Suppressor macrophage treated with lipopolysaccharide for 1 hour (primary cell): ENCODE measurements at regions not wholly inside any gene's neighbourhood (a gene's known extent, or its start where the extent isn't known, plus 50 kb on each side); places are given as distances from the start of the nearest gene placed in this dataset.
A peak's percentile ranks its signal among the peaks of the same experiment; 100 is the strongest.
"Not testable (repeated sequence)": the region's sequence is repeated elsewhere in the genome, so short reads cannot be mapped to it uniquely, and the experiment has no call there.

ENCODE experiments used
- DNase-seq, 3 donors: peaks; one replicate each; pipeline ENCODE4 v3.0.0-alpha.2; 2020 to 2022

DNA sequence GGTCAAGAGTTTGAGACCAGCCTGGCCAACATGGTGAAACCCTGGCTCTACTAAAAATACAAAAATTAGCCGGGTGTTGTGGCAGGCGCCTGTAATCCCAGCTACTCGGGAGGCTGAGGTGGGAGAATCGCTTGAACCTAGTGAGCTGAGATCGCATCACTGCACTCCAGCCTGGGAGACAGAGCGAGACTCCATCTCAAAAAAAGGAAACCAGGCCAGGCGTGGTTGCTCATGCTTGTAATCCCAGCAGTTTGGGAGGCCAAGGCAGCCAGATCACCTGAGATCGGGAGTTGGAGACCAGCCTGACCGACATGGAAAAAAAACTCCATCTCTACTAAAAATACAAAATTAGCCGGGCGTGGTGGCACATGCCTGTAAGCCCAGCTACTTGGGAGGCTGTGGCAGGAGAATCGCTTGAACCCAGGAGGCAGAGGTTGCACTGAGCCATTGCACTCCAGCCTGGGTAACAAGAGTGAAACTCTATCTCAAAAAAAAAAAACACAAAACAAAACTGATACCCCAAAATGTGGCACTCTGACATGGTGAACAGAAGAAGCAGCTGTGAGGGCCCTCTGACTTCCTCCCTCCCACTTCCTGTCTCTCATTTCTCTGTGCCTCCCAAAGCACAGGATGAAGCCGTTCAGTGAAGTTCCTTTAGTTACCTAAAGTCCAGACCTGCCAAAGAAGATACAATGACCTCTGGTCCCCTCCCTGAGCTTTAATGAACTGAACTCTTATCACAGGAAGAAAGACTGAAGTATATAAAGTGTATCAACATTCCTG is 93.2 kb upstream of the GRIN2A start:
- DNase-seq, result not testable (repeated sequence)

DNA sequence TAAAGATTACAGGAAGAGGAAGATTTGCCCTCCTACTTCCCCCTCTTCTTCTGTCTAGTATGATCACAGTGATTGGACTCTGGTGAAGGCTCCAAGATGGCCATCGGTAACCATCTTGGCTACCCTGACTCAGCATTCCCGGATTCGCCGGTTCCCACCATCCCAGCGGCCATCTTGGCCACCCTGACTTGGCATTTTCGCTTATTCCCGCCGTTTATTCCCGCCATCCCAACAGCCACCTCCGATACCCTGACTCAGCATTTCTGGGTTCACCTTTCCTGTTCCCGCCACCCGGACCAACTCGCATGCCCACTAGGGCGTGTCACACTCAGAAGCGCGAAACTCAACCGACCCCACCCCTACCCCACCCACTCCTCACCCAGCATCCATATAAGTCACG is 95.4 kb upstream of the GRIN2A start:
- no peak for DNase-seq

DNA sequence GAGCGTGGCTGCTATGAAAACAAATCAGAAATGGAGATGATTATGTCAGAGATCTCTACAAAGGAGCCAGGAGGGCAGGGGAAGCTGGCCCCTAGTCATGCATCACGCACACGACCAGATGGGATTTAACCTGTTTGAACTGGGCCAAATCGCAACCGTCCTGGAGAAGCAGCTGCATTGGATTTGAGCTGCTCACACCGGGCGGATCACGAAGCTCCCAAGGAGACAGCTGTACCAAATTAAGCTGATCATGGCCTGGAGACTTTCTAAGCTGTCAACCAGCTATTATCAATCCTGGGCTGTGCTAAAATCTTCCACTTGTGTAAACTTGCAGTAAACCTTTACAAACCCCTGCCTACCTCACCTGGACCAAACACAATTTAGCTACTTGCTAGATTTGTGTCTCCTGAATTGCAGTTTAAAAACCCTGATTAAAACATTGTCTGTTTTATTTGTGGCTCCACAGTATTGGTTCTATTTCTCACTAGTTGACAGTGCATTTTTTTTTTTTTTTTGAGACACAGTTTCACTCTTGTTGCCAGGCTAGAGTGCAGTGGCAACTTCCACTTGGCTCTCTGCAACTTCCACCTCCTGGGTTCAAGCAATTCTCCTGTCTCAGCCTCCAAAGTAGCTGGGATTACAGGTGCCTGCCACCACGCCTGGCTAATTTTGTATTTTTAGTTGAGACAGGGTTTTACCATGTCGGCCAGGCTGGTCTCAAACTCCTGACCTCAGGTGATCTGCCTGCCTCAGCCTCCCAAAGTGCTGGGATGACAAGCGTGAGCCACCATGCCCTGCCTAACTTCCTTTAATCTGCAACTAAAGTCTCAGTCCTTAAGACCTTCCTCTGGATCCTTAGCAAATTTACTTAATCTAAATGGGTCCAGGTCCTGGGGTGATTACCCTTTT is 98.3 kb upstream of the GRIN2A start:
- DNase-seq, result no peak

DNA sequence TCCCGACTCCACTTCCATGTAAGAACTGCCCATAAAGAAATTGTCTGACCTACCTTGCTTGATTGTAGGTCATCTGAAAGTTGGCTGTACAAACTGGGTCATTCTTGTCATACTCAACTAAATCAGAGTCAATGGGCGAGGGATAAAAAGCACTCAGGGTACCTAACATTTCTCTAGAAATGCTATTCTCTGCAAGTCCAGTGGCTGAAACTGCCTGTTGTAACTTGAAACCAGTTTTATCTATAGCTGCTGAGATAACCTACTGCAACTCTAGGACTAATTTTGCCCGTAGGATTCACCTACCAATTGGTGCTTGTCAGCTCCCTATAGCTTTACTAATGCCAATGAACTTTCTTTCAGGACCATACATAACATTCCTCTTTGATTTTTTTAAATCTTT is 100.1 kb upstream of the GRIN2A start:
- no peak for DNase-seq

DNA sequence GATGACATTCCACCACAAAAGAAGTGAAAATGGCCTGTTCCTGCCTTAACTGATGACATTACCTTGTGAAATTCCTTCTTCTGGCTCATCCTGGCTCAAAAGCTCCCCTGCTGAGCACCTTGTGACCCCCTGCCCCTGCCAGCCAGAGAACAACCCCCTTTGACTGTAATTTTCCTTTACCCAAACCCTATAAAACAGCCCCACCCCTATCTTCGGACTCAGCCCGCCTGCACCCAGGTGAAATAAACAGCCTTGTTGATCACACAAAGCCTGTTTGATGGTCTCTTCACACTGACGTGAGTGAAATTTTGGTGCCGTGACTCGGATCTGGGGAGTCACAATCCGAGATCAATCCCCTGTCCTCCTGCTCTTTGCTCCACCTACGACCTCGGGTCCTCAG is 101.0 kb upstream of the GRIN2A start:
- not testable (repeated sequence) for DNase-seq

DNA sequence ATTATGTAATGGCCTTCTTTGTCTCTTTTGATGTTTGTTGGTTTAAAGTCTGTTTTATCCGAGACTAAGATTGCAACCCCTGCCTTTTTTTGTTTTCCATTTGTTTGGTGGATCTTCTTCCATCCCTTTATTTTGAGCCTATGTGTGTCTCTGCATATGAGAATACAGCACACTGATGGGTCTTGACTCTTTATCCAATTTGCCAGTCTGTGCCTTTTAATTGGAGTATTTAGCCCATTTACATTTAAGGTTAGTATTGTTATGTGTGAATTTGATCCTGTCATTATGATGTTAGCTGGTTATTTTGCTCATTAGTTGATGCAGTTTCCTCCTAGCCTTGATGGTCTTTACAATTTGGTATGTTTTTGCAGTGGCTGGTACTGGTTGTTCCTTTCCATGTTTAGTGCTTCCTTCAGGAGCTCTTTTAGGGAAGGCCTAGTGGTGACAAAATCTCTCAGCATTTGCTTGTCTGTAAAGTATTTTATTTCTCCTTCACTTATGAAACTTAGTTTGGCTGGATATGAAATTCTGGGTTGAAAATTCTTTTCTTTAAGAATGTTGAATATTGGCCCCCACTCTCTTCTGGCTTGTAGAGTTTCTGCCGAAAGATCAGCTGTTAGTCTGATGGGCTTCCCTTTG is 95.3 kb upstream of the ATF7IP2 start:
- not testable (repeated sequence) for DNase-seq

DNA sequence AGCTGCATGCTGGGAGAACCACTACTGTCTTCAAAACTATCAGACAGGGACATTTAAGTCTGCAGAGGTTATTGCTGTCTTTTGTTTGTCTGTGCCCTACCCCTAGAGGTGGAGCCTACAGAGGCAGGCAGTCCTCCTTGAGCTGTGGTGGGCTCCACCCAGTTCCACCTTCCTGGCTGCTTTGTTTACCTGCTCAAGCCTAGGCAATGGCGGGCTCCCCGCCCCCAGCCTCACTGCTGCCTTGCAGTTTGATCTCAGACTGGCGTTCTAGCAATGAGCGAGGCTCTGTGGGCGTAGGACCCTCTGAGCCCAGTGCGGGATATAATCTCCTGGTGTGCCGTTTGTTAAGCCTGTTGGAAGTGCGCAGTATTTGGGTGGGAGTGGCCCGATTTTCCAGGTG is 93.7 kb upstream of the ATF7IP2 start:
- DNase-seq, result not testable (repeated sequence)

DNA sequence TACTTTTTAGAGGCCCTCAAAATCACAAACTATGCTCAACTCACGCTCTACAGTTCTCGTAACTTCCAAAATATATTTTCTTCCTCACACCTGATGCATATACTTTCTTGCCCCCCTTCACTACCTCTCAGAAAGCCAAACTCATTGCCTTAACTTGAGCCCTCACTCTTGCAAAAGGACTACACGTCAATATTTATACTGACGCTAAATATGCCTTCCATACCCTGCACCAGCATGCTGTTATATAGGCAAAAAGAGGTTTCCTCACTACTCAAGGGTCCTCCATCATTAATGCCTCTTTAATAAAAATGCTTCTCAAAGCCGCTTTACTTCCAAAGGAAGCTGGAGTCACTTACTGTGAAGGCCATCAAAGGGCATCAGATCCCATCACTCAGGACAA is 92.9 kb upstream of the ATF7IP2 start:
- DNase-seq, result not testable (repeated sequence)

DNA sequence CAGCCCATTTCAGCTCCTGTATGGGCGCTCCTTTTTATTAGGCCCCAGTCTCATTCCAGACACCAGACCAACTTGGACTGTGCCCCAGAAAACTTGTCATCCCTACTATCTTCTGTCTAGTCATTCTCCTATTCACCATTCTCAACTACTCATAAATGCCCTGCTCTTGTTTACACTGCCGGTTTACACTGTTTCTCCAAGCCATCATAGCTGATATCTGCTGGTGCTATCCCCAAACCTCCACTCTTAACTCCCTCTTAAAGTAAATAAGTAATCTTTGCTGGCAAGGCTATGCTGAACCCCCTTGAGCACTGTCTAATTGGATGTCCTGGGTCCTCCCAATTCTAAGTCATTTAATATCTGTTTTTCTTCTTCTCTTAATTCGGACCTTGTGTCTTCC is 91.7 kb upstream of the ATF7IP2 start:
- DNase-seq, result not testable (repeated sequence)

DNA sequence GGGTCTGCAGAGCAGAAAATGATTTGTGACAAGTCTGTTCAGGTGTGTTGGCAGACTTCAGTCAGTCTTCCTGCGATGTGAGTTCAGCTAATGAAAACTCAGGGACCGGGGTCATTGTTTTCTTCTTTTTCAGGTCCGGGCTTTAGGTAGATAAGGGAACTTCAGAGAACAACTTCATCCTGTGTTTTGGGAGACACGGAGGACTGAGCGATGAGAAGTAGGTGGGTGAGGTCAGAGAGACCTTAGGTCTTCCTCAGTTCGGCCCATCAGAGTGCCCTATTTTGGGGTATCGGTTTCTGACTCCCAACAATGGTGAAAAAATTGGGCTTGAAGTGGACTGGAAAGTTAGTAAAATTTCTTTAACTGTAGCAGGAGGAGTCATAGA is 88.9 kb upstream of the ATF7IP2 start:
- no peak for DNase-seq

DNA sequence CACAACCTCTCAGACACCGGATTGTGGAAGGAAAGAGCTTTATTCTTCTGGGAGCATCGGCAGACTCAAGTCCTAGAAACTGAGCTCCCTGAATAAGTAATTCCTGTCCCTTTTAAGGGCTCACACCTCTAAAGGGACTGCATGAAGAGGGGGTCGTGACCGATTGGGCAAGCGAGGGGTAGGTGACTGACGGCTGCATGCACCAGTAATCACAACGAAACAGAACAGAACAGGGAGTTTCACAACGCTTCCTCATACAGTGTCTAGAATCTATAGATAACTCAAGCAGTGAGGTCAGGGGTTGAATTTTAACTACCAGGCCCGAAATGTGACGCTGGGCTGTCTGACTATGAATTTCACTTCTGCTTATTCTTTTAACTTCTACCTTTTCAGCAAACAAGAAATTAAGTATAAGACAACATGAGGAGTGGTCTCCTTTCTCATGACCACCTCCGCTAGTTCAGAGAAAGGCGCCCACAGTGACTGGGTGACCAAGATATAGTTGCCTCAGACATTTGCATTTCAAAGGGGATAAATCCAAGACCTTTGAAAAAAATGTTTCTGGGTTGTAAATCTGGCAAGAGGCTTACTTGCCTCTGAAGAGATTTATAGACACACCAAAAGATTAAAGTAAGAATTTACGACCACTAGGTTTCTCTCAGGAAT is 88.4 kb upstream of the ATF7IP2 start:
- DNase-seq, result peak; percentile 65 to 78 (median 74)

DNA sequence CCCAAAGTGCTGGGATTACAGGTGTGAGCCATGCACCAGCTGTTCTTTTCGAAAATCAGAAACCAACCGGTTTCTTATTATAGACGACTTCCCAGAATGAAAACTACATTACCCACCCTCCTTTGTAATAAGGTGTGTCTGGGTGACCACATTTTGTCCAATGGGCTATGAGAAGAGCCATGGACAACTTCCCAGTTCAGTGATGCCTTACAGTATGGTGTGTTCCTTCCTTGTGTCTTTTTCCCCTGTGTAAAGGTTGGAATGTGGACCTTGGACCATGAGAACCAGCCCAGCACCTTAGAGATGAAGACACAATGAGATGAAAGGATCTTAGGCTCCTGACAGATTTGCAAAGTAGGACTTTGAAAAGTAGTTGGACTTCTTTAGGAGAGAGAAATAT is 85.0 kb upstream of the ATF7IP2 start:
- no peak for DNase-seq

DNA sequence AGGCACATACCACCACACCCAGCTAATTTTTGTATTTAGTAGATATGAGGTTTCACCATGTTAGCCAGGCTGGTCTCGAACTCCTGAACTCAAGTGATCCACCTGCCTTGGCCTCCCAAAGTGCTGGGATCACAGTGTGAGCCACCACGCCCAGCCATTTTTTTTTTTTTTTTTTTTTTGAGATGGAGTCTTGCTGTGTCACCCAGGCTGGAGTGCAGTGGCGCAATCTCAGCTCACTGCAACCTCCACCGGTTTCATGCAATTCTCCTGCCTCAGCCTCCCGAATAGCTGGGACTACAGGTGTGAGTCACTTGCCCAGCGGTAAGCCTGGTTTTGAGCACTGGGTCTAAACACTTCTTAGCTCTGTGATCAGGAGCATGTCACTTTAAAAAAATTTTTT is 84.3 kb upstream of the ATF7IP2 start:
- not testable (repeated sequence) for DNase-seq

DNA sequence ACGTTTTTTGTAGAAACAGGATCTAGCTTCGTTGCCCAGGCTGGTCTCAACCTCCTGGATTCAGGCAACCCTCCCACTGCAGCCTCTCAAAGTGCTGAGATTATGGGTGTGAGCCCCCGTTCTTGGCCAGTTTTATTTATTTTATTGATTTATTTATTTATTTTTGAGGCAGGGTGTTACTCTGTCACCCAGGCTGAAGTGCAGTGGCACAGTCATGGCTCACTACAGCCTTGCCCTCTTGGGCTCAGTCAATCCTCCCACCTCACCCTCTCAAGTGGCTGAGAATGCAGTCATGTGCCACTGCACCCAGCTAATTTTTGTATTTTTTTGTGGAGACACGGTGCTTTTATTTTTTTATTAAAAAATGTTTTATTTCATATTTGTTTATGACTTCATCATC is 79.9 kb upstream of the ATF7IP2 start:
- no peak for DNase-seq

DNA sequence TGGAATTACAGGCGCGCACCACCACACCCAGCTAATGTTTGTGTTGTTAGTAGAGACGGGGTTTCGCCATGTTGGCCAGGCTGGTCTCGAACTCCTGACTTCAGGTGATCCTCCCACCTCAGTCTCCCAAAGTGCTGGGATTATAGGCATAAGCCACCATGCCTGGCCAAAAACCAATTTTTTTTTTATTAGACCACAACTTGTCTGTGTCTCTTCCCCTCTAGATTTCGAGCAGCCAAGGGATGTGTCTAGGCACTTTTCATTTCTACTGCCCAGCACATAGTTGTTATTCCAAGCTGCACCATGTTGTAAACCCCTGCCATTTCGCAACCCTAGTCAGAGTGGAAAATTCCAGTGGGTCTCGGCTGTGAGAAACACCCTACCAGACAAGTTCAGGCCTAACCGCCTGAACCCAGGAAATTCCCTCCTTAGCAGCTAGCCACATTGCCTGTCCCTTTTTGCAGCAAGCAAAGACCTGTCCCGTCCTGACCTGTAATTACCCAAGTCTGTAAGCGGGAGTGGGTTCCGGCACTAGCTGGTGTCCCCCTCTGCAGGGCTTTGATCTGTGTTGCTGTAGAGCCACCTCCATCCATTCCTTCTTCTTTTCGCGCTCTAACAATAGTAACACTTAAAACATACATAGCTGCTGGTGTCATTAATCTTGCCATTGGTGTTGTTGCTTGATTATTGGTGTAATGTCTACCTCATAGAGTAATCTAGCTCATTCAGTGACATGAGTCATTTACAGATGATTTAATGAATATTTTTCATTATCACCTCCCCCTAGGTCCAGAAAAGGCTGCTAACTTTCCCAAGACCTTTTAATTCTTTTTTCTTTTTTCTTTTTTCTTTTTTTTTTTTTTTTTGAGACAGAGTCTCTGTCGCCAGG is 77.3 kb upstream of the ATF7IP2 start:
- peak in 1 of 3 donors; percentile 25 for DNase-seq

DNA sequence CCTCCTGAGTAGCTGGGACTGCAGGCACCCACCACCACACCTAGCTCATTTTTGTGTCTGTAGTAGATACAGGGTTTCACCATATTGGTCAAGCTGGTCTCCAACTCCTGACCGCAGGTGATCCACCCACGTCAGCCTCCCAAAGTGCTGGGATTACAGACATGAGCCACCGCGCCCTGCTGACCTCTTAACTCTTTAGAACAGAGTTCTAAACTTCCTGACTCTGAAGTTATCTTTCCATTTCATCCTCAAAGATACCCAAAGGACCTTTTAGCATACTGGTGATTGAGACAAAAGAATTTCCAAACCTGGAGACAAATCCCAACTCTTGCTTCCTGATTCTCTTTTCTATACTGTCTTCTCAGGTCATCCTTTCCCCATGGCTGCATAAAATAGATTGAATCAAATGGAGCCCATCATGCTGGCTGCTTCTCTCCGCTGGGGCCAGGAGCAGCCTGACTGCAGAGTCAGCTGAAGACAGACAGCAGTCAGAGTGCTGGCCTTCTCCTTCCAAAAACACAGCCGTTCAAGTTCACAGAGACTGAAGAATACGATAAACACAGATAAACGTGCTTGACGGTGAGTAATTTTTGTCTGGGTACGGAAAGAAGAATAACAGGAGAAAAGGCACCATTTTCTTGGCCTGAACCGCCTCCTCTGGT is 76.5 kb upstream of the ATF7IP2 start:
- DNase-seq, result no peak

DNA sequence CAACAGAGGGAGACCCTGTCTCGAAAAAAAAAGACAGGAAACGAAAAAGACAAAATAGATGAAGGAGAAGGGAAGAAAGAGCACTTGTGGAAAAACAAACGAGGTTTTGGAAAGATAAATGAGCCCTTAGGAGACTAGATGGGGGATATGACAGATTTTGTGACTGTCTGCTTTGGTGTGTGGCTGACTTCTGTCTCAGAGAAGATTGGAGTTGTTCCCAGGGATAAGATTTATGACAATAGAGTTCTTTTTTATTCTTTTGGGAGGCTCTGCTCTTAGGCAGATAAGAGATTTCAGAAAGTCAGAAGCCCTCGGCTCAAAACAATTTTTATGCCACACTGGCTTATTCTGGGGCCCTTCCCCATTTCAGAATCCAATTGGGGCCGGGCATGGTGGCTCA is 73.9 kb upstream of the ATF7IP2 start:
- no peak for DNase-seq

DNA sequence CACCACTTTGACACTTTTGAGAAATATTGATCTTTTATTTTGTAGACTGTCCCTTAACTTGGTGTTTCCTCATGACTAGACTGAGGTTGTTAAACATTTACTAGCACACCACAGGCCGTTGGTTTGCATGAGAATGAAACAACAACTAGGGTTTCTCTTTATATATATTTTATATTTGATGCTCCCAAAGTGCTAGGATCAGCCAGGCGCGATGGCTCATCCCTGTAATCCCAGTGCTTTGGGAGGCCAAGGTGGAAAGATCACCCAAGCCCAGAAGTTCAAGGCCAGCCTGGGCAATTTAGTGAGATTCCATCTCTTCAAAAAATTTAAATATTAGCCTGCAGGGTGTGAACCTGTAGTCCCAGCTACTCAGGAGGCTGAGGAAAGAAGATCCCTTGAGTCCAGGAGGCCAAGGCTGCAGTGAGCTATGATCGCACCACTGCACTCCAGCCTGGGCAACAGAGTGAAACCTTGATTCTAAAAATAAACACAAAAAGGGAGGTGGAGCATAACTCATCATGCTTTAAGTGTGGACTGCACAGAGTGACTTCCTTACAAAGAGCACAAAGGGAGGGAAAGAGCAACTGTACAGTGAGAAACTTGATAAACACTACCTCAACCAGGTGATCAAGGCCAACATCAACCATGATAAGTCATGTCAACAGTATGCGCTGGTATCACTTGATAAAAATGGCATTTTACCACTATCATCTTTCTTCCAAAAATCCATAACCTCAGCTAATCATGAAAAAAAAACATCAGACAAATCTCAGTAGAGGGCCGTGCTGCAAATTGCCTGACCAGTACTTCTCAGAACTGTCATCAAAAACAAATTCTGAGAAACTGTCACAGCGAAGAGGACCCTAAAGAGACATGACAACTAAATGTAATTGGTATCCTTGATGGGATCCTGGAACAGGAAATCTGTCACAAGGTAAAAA is 72.8 kb upstream of the ATF7IP2 start:
- no peak for DNase-seq

DNA sequence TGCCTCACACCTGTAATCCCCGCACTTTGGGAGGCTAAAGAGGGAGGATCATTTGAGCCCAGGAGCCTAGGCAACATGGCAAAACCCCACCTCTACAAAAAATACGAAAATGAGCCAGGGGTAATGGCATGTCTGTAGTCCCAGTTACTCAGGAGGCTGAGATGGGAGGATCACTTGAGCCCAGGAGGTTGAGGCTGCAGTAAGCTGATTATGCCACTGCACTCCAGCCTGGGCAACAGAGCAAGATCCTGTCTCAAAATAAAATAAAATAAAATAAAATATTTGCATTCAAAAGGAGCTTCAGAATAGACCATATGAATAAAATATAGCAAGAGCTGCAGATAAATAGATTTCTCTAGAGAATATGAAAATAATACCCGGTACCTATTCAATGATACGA is 71.5 kb upstream of the ATF7IP2 start:
- no peak for DNase-seq

DNA sequence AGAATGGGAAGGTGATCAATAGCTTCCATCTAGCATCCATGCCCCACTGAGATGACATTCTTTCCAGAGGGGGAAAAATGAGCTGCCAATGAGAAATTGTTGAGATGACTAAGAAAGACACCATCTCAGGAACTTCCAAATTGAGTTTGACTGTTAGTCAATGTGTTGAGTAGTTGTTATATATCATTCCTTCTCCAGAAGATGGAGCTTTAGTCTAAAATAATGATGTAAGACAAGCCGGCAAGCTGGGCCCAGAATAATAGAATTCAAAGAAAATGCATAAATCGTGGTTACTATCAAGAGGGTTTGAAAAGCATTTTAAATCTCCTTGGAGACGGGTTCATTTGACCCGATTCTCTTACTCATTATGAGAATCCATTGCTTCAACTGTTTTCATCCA is 71.0 kb upstream of the ATF7IP2 start:
- peak; percentile 25 to 65 (median 58) for DNase-seq
